Right kidney (tissue), 1 donor: ENCODE measurements at regions not wholly inside any gene's neighbourhood (a gene's known extent, or its start where the extent isn't known, plus 50 kb on each side); places are given as distances from the start of the nearest gene placed in this dataset.
"Not testable (repeated sequence)": the region's sequence is repeated elsewhere in the genome, so short reads cannot be mapped to it uniquely, and the experiment has no call there.

Experiments
- DNase-seq: peaks from one replicate; pipeline ENCODE4 v3.0.0-alpha.2; 2016

DNA sequence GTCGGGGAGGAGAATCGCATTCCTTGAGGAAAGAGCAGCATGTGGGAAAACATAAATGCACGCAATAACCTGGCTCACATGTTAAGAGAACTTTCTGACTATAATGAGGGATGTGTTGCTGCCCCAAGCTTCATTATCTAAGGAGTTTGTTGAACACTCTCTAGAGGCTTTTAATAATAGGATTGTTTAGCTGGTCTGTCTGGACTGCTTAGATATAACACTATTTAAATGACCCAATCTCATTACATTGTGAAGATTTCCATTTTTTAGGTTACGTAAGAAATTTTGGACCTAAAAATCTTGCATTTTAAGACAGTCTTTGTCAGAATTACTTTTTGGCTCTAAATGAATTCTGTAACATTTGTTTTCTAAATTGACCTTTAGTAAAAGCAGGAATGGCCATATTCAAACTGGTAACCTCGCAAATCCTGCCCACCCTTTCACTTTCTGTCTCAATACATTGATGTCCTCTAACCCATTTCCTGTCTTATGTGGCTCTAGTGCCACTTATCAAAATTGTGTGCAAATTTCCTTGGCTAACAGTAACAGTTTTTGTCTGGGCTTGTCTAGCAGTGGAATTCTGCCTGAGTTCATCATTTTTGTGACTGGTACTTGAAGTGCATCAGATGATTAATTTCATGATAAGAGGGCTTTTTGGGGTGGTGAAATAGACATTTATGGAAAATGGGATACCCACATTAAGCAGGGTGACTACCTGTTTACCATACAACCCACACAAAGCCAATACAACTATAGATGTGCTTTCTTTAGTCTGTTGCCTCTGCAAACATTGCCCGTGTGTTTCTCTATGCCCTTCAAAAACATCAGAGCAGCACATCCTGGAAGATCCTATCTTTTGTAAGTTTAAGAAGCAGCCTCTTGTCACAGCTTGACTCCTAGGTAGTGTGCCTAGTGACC, 61.6 kb upstream of the IKBKE start:
- DNase-seq: not testable (repeated sequence)

DNA sequence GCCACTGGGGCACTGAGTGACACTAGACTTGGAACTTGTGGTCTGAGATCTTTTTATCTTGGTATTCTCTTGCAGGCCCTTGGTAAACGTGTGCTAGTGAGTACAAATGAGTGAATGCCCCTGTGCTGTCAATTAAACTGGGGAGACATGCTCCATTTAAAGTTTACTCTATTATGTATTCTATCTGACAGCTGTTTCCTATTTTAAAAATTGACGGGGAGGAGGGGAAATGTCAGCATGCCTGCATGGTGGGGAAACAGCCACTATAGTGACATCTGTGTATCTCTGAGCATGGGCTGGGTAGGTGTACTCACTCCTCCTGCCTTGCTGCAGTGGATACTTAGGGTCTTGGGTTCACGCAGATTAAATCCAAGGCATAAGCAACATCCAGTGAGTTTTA, 59.0 kb upstream of the IKBKE start:
- no peak for DNase-seq

DNA sequence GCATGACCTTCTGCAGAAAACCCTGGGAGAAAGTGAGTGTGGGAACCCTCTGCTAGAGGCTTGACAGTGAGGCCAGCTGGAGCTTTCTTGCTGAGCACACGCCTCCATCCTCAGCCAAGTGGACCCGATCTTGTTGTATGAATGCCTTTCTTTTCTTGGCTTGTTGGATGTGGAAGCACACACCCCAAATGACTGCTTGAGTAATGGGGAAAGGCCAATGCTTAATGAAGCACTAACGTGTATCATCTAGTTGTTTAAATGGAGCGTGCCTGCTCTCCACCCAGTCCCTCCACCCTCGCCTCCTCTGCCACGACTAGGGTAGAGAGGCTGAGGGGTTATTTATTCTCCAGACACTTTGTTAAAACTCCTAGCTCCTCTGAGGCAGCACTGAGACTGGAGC, 54.3 kb upstream of the IKBKE start:
- no peak for DNase-seq

DNA sequence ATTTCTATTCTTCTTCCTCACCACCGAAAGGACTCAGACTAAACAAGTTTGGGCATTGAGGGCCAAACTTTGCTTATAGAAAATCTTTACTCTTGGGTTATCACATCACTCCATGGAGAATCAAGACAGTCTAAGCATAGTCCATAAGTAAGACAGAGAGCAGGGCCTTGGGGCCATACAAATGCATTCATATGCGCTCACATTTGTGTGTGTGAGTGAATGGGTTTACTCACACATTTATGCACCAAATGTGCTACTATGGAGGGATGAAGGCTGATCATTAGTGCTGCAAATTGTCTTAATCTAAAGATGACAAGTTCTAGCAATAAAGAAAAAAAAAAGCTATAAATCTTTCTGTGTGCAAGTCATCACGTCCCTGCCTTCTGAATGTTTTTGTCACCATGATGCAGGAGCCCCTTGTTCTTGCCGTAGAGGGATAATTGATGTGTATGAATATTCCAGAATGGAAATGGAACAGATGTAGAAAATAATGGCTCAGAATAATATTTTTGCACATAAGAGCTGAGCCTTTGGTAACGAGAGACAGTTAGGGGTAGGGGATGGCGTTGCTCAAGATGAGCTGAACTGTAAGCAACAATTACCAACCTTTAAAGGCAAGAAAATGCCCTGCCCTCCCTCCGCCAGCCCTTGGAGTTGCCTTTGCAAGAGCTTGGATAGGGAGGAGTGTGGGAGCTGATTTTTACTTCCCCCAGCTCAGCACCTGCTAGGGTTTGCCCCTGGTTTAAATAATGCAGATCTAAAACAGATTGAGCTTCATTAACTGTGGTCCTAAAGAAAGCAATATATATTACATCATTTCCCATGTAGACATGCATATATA, 52.3 kb upstream of the IKBKE start:
- DNase-seq: no peak

DNA sequence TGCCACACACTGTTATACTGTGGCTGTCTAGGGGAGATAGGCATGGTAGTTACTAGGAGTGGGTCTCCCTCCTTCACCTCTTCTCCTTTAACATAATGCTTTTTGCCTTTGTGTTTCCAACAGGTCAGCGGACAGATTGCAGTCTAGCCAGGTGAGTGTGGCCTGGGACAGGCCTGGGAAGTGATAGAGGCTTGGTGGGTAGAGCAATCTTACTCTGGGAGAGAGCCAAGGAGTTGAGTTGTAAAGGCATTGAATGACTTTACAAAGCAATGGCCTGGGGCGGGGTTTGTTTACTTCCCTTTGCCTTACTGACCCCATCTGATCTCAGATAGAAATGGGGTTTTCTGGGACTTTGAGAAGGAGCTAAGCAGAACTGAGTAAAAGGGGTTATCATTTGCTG, 51.0 kb upstream of the IKBKE start:
- no peak for DNase-seq

DNA sequence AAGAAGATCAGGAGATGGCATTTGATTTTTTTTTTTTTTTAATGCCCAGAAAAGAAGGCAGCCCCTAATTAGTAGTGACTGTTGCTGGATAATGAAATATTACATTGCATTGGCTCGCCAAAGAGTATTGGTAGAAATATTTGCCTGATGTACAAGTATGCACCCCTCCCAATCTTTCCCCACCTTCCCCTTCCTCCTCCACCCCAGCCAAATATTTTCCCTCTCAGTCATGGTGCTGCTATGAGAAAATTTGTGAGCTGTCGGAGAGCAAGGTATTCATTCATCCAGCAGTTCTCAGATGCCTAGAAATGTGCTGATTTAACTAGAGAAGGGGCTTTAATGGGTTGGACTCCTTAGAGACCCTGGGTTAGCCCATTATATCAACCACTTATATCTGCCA, 50.5 kb upstream of the IKBKE start:
- no peak for DNase-seq

DNA sequence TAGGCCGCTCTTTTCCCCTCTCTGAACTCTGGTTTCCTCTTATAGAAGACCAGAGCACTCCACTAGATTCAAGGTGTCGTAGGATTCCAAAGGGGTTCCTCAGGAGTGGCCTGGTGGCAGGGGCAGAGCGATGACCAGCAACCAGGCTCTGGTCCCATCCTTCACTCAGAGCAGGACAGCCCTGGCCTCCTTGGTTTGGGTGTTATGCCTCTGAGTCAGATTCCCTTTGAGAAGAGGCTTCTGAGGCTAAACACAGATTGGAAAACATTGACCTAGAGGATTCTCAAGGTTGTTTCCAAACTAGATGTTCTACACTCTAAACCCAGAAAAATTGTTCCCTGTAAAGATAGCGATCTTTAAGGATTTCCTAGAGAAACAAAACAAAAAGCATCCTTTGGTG, 49.8 kb upstream of the IKBKE start:
- no peak for DNase-seq
